HG03175 (cell line): ENCODE measurements at regions not wholly inside any gene's neighbourhood (a gene's known extent, or its start where the extent isn't known, plus 50 kb on each side); places are given as distances from the start of the nearest gene placed in this dataset.
"Not testable (repeated sequence)": the region's sequence is repeated elsewhere in the genome, so short reads cannot be mapped to it uniquely, and the experiment has no call there.

Experiments used
- ATAC-seq: cut with Tn5 transposase; IDR thresholded peaks from one replicate; pipeline ENCODE4 v1.9.1; 2021; ENCODE audit warnings: mild to moderate bottlenecking, moderate library complexity; ENCODE audit not compliant: unreplicated experiment

DNA sequence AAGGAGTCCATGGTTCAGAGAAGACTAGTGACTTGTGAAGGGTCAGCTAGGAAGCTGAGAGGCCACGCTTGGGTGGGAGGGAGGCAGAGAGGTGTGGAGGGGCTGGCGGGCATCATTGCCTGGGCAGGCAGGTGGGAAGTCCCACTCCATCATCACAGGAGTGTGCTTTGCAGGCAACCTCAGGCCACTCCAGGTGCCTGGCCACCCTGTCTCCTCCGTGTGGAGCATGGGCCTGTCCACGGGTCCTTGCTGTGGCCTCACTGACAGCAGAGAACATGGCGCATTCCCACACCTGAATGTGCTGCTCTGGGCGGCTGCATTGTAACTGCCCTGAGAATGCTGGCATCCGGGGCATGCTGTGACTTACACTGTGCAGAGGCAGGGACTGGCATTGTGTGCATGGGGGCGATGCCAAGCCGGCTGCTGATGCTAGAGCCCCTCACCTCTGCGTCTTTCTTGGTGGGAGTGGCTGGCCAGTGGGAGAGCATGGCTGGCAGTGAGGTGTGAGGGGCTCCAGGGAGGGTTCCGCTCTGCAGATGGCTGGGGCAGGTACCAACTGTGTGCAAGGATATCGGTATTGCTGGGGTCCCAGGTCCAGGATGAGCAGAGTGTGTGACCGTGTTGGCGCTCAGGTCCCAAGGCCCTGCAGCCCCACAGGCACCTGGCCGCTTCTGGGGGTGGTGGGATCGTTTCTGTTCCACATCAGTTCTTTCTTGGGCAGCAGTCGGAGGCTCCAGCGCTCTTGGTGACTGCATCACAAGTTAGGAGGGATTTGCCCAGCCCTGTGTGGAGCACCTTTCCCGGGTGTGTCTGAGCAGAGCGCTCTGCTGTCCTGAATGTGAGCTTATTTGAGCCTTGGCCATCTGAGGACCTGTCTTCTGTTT is 94.8 kb downstream of the NPIPB11 start:
- ATAC-seq: no peak

DNA sequence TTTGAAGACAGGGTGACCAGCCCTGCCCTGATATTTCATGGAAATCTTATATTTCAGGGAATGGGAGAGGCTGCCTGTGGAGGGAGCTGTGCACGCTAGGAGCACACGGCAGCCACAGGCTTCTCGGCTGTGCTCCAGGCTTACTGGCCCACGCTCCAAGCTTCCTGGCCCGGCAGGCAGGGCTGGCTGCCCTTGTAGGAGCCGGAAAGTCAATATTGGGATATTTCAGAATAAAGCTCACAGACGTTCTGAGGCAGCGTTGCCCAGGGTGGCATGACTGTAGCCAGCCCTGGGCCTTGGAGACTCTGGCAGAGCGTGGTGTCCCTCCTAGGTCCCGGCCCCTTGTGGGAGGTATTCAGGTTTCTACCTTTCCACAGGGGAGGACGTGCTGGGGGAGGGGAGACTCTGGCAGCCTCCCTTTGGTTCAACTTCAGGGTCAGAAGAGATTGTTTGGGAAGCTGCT is 95.6 kb downstream of the NPIPB11 start:
- no peak for ATAC-seq

GRCh38 chr16:29310243-29310642 is 96.3 kb downstream of the NPIPB11 start:
- ATAC-seq: not testable (repeated sequence)

DNA sequence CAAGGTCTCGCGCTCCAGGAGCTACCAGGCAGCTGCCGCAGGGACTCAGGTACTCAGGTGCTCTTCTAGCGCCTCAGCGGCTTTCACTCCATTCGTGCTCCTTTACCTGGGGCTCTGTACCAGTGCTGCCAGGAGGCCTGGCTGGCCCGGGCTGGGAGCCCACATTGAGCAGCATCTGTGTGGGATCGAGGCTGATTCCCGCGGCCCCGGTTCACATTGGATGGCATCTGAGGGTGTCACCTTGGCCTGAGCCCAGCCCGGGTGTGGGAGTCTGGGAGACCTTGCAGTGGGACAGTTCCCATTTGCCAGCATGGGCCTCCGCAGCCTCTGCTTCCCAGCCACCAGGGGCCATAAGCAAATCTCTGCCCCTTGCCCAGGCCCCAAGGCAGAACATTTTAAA is 96.9 kb downstream of the NPIPB11 start:
- ATAC-seq: not testable (repeated sequence)

GRCh38 chr16:29308644-29309546 is 97.6 kb downstream of the NPIPB11 start:
- ATAC-seq: no peak

DNA sequence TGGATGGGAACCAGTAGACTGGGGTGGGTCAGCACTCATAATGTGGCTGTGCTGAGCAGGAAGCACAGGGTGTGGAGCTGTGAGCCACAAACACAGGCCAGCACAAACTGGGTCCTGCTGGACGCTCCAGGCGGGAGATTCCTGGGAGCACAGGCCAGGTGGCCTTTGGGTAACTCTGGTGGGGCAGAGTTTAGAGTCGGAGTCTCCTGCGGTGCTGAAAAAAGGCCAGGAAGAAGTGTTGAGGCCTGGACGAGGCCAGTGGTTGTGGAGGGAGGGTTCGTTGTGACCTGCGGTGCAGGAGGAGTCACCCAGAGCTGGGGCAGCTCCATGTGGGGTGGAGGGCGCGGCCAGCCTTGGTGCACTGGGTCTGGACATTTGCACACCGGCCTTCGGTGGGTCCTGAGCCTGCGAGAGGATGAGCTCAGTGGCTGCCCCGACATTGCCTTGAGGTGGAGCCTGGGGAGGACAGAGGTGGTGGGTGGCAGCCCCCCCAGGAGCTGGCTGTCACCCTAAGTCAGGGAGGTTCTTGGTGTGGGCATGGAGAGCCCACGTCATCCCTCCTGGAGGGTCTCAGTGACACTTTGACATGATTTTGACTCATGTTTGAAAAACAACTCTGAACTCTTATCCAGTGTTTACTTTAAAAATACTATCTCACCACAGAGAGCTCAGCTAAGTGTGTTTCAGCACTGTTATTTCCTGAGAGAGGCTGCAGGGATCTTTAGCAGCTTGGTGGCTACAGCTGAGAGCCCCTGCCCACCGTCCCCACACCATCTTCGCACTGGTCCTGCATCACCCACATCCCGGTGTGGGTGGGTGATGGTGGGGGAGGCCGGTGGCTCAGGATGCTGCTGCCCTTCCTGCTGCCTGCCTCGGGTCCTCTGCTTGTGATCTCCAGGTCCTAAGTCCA is 98.7 kb downstream of the NPIPB11 start:
- ATAC-seq: no peak

GRCh38 chr16:29306943-29307597 is 99.4 kb downstream of the NPIPB11 start:
- ATAC-seq: no peak

- ATAC-seq: no peak
Measured at GRCh38 chr16:29306201-29306600, 100.3 kb downstream of the NPIPB11 start.

DNA sequence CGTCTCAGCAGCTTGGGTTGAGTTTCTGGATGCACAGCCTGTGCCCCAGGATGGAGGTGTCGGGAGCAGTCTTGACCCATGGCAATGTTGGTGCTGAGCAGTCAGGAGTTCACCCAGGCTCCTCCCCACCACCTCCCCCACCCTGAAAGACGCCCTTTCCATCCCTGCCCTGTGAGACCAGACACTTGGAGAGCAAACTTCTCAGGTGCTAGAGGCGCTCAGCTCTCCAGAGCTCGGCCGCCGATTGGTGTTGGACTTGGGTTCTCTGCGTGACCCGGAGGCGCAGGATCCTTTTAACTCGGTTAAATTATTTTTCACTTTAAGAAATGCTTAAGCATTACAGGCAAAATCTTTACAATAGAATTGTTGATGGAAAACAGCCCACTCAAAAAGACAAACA is 101.5 kb downstream of the NPIPB11 start:
- ATAC-seq: not testable (repeated sequence)

DNA sequence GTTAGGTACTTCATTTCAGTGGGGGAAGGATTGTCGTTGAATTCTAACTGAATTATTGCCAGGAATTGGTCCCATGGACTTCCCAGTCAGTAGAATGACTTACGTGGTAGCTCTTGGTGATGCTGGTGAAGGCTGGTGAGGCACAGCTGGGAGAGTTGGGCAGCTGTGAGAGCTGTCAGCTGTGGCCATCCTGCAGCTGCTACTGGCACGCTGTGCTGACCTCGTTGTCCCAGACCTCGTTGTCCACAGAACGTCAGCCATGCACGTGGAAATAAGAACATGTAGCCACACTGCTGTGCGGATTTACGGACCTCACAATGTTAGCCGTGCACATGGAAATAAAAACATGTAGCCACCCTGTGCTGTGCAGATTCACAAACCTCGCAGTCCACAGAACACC is 102.3 kb downstream of the NPIPB11 start:
- ATAC-seq: no peak

DNA sequence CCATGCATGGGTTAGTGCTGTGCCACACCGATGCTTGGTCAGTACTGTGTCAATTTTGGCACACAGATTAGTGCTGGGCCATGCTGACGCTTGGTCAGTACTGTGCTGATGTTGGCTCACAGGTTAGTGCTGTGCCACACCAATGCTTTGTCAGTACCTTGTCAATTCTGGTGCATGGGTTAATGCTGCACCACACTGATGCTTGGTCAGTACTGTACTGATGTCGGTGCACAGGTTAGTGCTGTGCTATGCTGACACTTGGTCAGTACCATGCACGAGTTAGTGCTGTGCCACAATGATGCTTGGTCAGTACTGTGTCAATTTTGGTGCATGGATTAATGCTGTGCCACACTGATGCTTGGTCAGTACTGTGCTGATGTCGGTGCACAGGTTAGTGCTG is 103.0 kb downstream of the NPIPB11 start:
- no peak for ATAC-seq

DNA sequence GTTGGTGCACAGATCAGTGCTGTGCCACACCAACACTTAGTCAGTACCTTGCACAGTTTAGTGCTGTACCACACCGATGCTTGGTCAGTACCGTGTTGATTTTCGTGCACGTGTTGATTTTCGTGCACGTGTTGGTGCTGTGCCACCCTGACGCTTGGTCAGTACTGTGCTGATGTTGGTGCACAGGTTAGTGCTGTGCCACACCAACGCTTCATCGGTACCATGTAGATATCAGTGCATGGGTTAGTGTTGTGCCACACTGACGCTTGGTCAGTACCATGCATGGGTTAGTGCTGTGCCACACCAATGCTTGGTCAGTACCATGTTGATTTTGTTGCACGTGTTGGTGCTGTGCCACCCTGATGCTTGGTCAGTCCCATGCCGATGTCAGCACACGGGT is 103.5 kb downstream of the NPIPB11 start:
- no peak for ATAC-seq

GRCh38 chr16:29302433-29302832 is 104.1 kb downstream of the NPIPB11 start:
- ATAC-seq: not testable (repeated sequence)

GRCh38 chr16:29301662-29302285 is 104.7 kb downstream of the NPIPB11 start:
- ATAC-seq: not testable (repeated sequence)

- not testable (repeated sequence) for ATAC-seq
Measured at GRCh38 chr16:29300541-29301535, 105.7 kb downstream of the NPIPB11 start.

DNA sequence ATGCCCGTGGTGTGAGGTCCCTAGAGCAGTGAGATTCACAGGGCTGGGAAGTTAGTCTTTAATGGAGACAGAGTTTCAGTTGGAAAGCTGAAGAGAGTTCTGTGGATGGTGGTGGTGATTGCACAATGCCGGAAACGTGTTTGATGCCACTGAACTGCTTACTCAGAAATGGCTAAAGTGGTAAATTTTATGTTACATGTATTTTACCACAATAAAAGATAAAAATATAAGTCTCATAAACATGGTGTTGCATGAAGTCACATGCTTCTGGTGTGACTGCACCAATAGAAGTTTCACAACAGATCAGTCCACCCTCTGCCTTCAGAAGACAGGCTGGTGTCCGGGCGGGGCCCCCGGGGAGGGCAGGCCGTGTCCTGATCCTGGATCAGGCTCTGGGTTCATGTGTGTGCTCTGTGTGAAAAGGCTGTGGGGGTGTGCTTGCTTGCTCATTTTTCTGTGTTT is 106.5 kb downstream of the NPIPB11 start:
- not testable (repeated sequence) for ATAC-seq

DNA sequence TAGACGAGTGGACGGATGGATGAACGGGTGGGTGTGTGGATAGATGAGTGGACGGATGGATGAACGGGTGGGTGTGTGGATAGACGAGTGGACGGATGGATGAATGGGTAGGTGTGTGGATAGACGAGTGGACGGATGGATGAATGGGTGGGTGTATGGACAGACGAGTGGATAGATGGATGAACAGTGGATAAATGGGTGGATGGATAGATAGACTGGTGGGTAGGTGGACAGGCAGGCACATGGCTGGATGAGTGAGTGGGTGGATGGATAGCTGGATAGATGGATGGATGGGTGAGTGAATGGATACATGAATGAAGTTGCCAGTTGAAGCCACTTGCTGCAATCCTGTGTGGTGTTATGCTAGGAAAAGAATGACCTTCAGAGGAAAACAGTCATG is 107.5 kb downstream of the NPIPB11 start:
- not testable (repeated sequence) for ATAC-seq

- not testable (repeated sequence) for ATAC-seq
Measured at GRCh38 chr16:29298307-29298706, 108.2 kb downstream of the NPIPB11 start.
